SJSA1 (cell line): ENCODE measurements at regions not wholly inside any gene's neighbourhood (a gene's known extent, or its start where the extent isn't known, plus 50 kb on each side); places are given as distances from the start of the nearest gene placed in this dataset.

Experiments
- DNase-seq, 2 experiments: peaks; one replicate each; pipeline ENCODE4 v3.0.0-alpha.2; 2015 to 2020; ENCODE audit warnings: low spot score in 2 of 2, low read depth in 1 of 2
- H3K27ac ChIP-seq: fragments of 250-450 bp; sonication (Bioruptor Pico); 2 replicates; pipeline ENCODE4 v1.5.1; 2020; ENCODE audit warnings: mild to moderate bottlenecking, moderate library complexity
- H3K27me3 ChIP-seq: fragments of 250-450 bp; sonication (Bioruptor Pico); replicated peaks from 2 replicates; pipeline ENCODE4 v1.5.1; 2020; ENCODE audit warnings: mild to moderate bottlenecking, moderate library complexity
- H3K36me3 ChIP-seq: fragments of 250-450 bp; sonication (Bioruptor Pico); 2 replicates; pipeline ENCODE4 v1.5.1; 2020; ENCODE audit warnings: mild to moderate bottlenecking
- H3K4me1 ChIP-seq: fragments of 250-450 bp; sonication (Bioruptor Pico); replicated peaks from 2 replicates; pipeline ENCODE4 v1.6.1; 2021; ENCODE audit warnings: mild to moderate bottlenecking
- H3K4me3 ChIP-seq: fragments of 250-450 bp; sonication (Bioruptor Pico); 2 replicates; pipeline ENCODE4 v1.5.1; 2020; ENCODE audit warnings: mild to moderate bottlenecking
- H3K9me3 ChIP-seq: fragments of 250-450 bp; sonication (Bioruptor Pico); replicated peaks from 2 replicates; pipeline ENCODE4 v1.5.1; 2020; ENCODE audit warnings: mild to moderate bottlenecking

- no peaks in the 10 kb centered on the region for H3K36me3 ChIP-seq
- no peak overlapping the region for H3K27ac ChIP-seq
- H3K9me3 ChIP-seq = no peaks in the 10 kb centered on the region
- DNase-seq = no peak
- H3K27me3 ChIP-seq = no peaks in the 10 kb centered on the region
- no peak overlapping the region for H3K4me3 ChIP-seq
- H3K4me1 ChIP-seq = no peaks in the 10 kb centered on the region
These were observed 421.7 kb downstream of the ADRA2A start for GRCh38 chr10:111498560-111498959.

- H3K27me3 ChIP-seq = no peaks in the 10 kb centered on the region
- no peak overlapping the region for H3K27ac ChIP-seq
- no peaks in the 10 kb centered on the region for H3K36me3 ChIP-seq
- H3K4me1 ChIP-seq = no peaks in the 10 kb centered on the region
- DNase-seq = no peak
- no peaks in the 10 kb centered on the region for H3K9me3 ChIP-seq
- H3K4me3 ChIP-seq = no peak overlapping the region
These were observed 427.5 kb downstream of the ADRA2A start for GRCh38 chr10:111504376-111504775.

GRCh38 chr10:111506266-111507034 is 429.6 kb downstream of the ADRA2A start:
- H3K27ac ChIP-seq = no peak overlapping the region

GRCh38 chr10:111511751-111512150 is 434.9 kb downstream of the ADRA2A start:
- H3K9me3 ChIP-seq = no peaks in the 10 kb centered on the region
- H3K27ac ChIP-seq = no peak overlapping the region
- H3K4me1 ChIP-seq = no peaks in the 10 kb centered on the region
- no peaks in the 10 kb centered on the region for H3K36me3 ChIP-seq
- no peak for DNase-seq
- no peak overlapping the region for H3K4me3 ChIP-seq
- H3K27me3 ChIP-seq = no peaks in the 10 kb centered on the region

More at GRCh38 chr10:111506266-111507034, 429.6 kb downstream of the ADRA2A start:
- H3K36me3 ChIP-seq = no peaks in the 10 kb centered on the region
- DNase-seq = no peak
- no peak overlapping the region for H3K4me3 ChIP-seq
- H3K4me1 ChIP-seq = no peaks in the 10 kb centered on the region
- no peaks in the 10 kb centered on the region for H3K27me3 ChIP-seq
- H3K9me3 ChIP-seq = no peaks in the 10 kb centered on the region

GRCh38 chr10:111515264-111515663 is 438.4 kb downstream of the ADRA2A start:
- Histone ChIP-seq H3K27ac (no peak overlapping the region), H3K4me1 (no peaks in the 10 kb centered on the region), H3K27me3 (no peaks in the 10 kb centered on the region), H3K4me3 (no peak overlapping the region), H3K36me3 (no peaks in the 10 kb centered on the region), H3K9me3 (no peaks in the 10 kb centered on the region)
- DNase-seq = no peak

- Histone ChIP-seq H3K4me1 (no peaks in the 10 kb centered on the region), H3K27ac (no peak overlapping the region), H3K36me3 (no peaks in the 10 kb centered on the region), H3K27me3 (no peaks in the 10 kb centered on the region), H3K9me3 (no peaks in the 10 kb centered on the region), H3K4me3 (no peak overlapping the region)
- DNase-seq = no peak
These were observed 438.9 kb downstream of the ADRA2A start for GRCh38 chr10:111515706-111516105.

- Histone ChIP-seq H3K27me3 (no peaks in the 10 kb centered on the region), H3K9me3 (no peaks in the 10 kb centered on the region), H3K4me3 (no peak overlapping the region), H3K36me3 (no peaks in the 10 kb centered on the region), H3K4me1 (no peaks in the 10 kb centered on the region), H3K27ac (no peak overlapping the region)
- DNase-seq = no peak
These were observed 439.3 kb downstream of the ADRA2A start for GRCh38 chr10:111516144-111516543.

- DNase-seq = no peak
- Histone ChIP-seq H3K27ac (no peak overlapping the region), H3K36me3 (no peaks in the 10 kb centered on the region), H3K27me3 (no peaks in the 10 kb centered on the region; the same call in 1 of the 2 replicates), H3K4me1 (no peaks in the 10 kb centered on the region), H3K4me3 (no peak overlapping the region), H3K9me3 (no peaks in the 10 kb centered on the region)
These were observed 445.3 kb downstream of the ADRA2A start for GRCh38 chr10:111522141-111522540.

GRCh38 chr10:111522551-111522950 is 445.7 kb downstream of the ADRA2A start:
- Histone ChIP-seq H3K4me3 (no peak overlapping the region), H3K4me1 (no peaks in the 10 kb centered on the region), H3K27ac (no peak overlapping the region), H3K27me3 (no peaks in the 10 kb centered on the region; the same call in 1 of the 2 replicates), H3K36me3 (no peaks in the 10 kb centered on the region), H3K9me3 (no peaks in the 10 kb centered on the region)
- no peak for DNase-seq

- Histone ChIP-seq H3K4me3 (no peak overlapping the region), H3K36me3 (no peaks in the 10 kb centered on the region), H3K27me3 (no peaks in the 10 kb centered on the region; the same call in 1 of the 2 replicates), H3K9me3 (no peaks in the 10 kb centered on the region), H3K27ac (no peak overlapping the region), H3K4me1 (no peaks in the 10 kb centered on the region)
- DNase-seq = no peak
These were observed 446.2 kb downstream of the ADRA2A start for GRCh38 chr10:111523016-111523415.

GRCh38 chr10:111524134-111524533 is 447.3 kb downstream of the ADRA2A start:
- Histone ChIP-seq H3K9me3 (no peaks in the 10 kb centered on the region), H3K4me3 (no peak overlapping the region), H3K36me3 (no peaks in the 10 kb centered on the region), H3K4me1 (no peaks in the 10 kb centered on the region), H3K27ac (no peak overlapping the region), H3K27me3 (no peaks in the 10 kb centered on the region; the same call in 1 of the 2 replicates)
- DNase-seq = no peak

GRCh38 chr10:111525696-111526095 is 448.9 kb downstream of the ADRA2A start:
- no peaks in the 10 kb centered on the region for H3K9me3 ChIP-seq
- no peaks in the 10 kb centered on the region; the same call in 1 of the 2 replicates for H3K27me3 ChIP-seq
- H3K36me3 ChIP-seq = no peaks in the 10 kb centered on the region
- no peak overlapping the region for H3K27ac ChIP-seq
- H3K4me1 ChIP-seq = no peaks in the 10 kb centered on the region
- no peak for DNase-seq
- H3K4me3 ChIP-seq = no peak overlapping the region

GRCh38 chr10:111531690-111532089 is 454.9 kb downstream of the ADRA2A start:
- Histone ChIP-seq H3K36me3 (no peaks in the 10 kb centered on the region), H3K4me3 (no peak overlapping the region), H3K4me1 (no peaks in the 10 kb centered on the region), H3K9me3 (no peaks in the 10 kb centered on the region), H3K27ac (no peak overlapping the region), H3K27me3 (no peaks in the 10 kb centered on the region)
- DNase-seq = no peak

GRCh38 chr10:111532139-111532538 is 455.3 kb downstream of the ADRA2A start:
- H3K4me3 ChIP-seq = no peak overlapping the region
- H3K36me3 ChIP-seq = no peaks in the 10 kb centered on the region
- no peaks in the 10 kb centered on the region for H3K9me3 ChIP-seq
- no peak overlapping the region for H3K27ac ChIP-seq
- no peaks in the 10 kb centered on the region for H3K27me3 ChIP-seq
- H3K4me1 ChIP-seq = no peaks in the 10 kb centered on the region
- no peak for DNase-seq

GRCh38 chr10:111539246-111539645 is 462.4 kb downstream of the ADRA2A start:
- DNase-seq = no peak
- H3K27me3 ChIP-seq = no peaks in the 10 kb centered on the region
- no peak overlapping the region for H3K27ac ChIP-seq
- H3K36me3 ChIP-seq = no peaks in the 10 kb centered on the region
- H3K9me3 ChIP-seq = no peaks in the 10 kb centered on the region
- no peak overlapping the region for H3K4me3 ChIP-seq
- H3K4me1 ChIP-seq = no peaks in the 10 kb centered on the region
